HCT116 (cell line): ENCODE measurements at regions not wholly inside any gene's neighbourhood (a gene's known extent, or its start where the extent isn't known, plus 50 kb on each side); places are given as distances from the start of the nearest gene placed in this dataset.

Experiments used
- ATAC-seq: fragments of 200-7000 bp; cut with Tn5 transposase; 2 replicates; pipeline ENCODE4 v1.9.1; 2020; ENCODE audit warnings: mild to moderate bottlenecking, moderate library complexity
- BruUV-seq: library from RNA; stranded (reverse); fragments of 400-500 nt; replicated peaks from 2 replicates; lab custom pipeline; 2021; lab: Mats Ljungman, UMichigan
- CTCF ChIA-PET: fragments of 300-600 bp; sonication (Branson Sonifier 250); formaldehyde crosslinking; loops from one replicate; lab custom pipeline; 2021; ENCODE audit warnings: antibody characterized with exemption; lab: Charles Lee
- POLR2A ChIA-PET: fragments of 300-600, 350-600 bp; sonication (Branson Sonifier 250); formaldehyde crosslinking; loops from one replicate; lab custom pipeline; 2021; ENCODE audit warnings: antibody characterized with exemption; lab: Charles Lee
- RAD21 ChIA-PET, 2 experiments: fragments of 300-600 bp; sonication (Branson Sonifier 250); formaldehyde crosslinking; loops; one replicate each; lab custom pipeline; 2023; ENCODE audit warnings: low total read pairs in 2 of 2; ENCODE audit not compliant: uncharacterized antibody in 2 of 2, unreplicated experiment in 2 of 2, low non-redundant PET in 1 of 2; lab: Charles Lee
- DNase-seq: peaks from one replicate; pipeline ENCODE4 v3.0.0-alpha.2; 2010; ENCODE audit warnings: low read depth, low spot score
- H2AFZ ChIP-seq: fragments of 200-600 bp; shearing (Covaris generic), sonication (generic); 2 replicates; pipeline ENCODE4 v1.6.1; 2017; ENCODE audit warnings: low read depth, mixed run types, mixed read lengths, antibody characterized with exemption, low read length; ENCODE audit not compliant: poor library complexity, severe bottlenecking
- H3K27ac ChIP-seq: 2 replicates; pipeline ENCODE4 v1.5.1; 2012; ENCODE audit warnings: low read depth, low read length
- H3K27me3 ChIP-seq: fragments of 200-600 bp; sonication (generic); 2 replicates; pipeline ENCODE4 v1.6.1; 2016; ENCODE audit warnings: mixed run types, low read length, mixed read lengths; ENCODE audit not compliant: insufficient read depth
- H3K36me3 ChIP-seq, 2 experiments: fragments of 200-500 bp in 1 of 2; fragments of 200-600 bp in 1 of 2; sonication (Bioruptor generic) in 1 of 2; sonication (generic) in 1 of 2; 2 replicates each; pipeline versions ENCODE4 v1.5.1 to v1.6.1; 2014 to 2016; ENCODE audit warnings: low read length in 2 of 2, inconsistent platforms in 1 of 2, mixed read lengths in 1 of 2, mixed run types in 1 of 2; ENCODE audit not compliant: insufficient read depth in 2 of 2, control insufficient read depth in 1 of 2
- H3K4me1 ChIP-seq, 2 experiments: fragments of 200-600 bp in 1 of 2; sonication (generic) in 1 of 2; 2 replicates each; pipeline versions ENCODE4 v1.5.1 to v1.6.1; 2012 to 2017; ENCODE audit warnings: low read length in 2 of 2, inconsistent platforms in 1 of 2, mild to moderate bottlenecking in 1 of 2, mixed read lengths in 1 of 2, mixed run types in 1 of 2, moderate library complexity in 1 of 2; ENCODE audit not compliant: insufficient read depth in 2 of 2, control insufficient read depth in 1 of 2
- H3K4me2 ChIP-seq: fragments of 200-600 bp; sonication (generic); 2 replicates; pipeline ENCODE4 v1.6.1; 2017; ENCODE audit warnings: mixed run types, low read length, mixed read lengths
- H3K4me3 ChIP-seq, 2 experiments: fragments of 200-600 bp in 1 of 2; sonication (generic) in 1 of 2; replicated peaks in 1 of 2; 2 replicates each; pipeline ENCODE4 v1.5.1; 2011 to 2016; ENCODE audit warnings: low read length in 2 of 2, control low read depth in 1 of 2, low read depth in 1 of 2, mild to moderate bottlenecking in 1 of 2, mixed read lengths in 1 of 2, mixed run types in 1 of 2
- H3K79me2 ChIP-seq: fragments of 200-600 bp; sonication (generic); 2 replicates; pipeline ENCODE4 v1.6.1; 2017; ENCODE audit warnings: mild to moderate bottlenecking, mixed run types, low read length, moderate library complexity, mixed read lengths; ENCODE audit not compliant: insufficient read depth
- H3K9ac ChIP-seq: fragments of 200-600 bp; sonication (generic); 2 replicates; pipeline ENCODE4 v1.6.1; 2016; ENCODE audit warnings: low read length, mixed read lengths
- H3K9me2 ChIP-seq: fragments of 200-600 bp; sonication (generic), shearing (Covaris generic); 2 replicates; pipeline ENCODE4 v1.6.1; 2017; ENCODE audit warnings: mixed run types, mild to moderate bottlenecking, moderate library complexity; ENCODE audit not compliant: insufficient read depth
- H3K9me3 ChIP-seq, 2 experiments: fragments of 200-500 bp in 1 of 2; fragments of 200-600 bp in 1 of 2; sonication (Bioruptor generic) in 1 of 2; sonication (generic) in 1 of 2; 2 replicates each; pipeline ENCODE4 v1.6.1; 2014 to 2017; ENCODE audit warnings: low read length in 2 of 2, mixed read lengths in 2 of 2, inconsistent platforms in 1 of 2, low read depth in 1 of 2, mild to moderate bottlenecking in 1 of 2, mixed run types in 1 of 2, moderate library complexity in 1 of 2; ENCODE audit not compliant: control insufficient read depth in 1 of 2, insufficient read depth in 1 of 2
- H4K20me1 ChIP-seq: fragments of 200-600 bp; sonication (generic), shearing (Covaris generic); 2 replicates; pipeline ENCODE4 v1.6.1; 2017; ENCODE audit warnings: mixed run types, mild to moderate bottlenecking, moderate library complexity; ENCODE audit not compliant: insufficient read depth
- CBX3 ChIP-seq: IDR thresholded peaks from 2 replicates; pipeline ENCODE4 v1.6.1; 2012; ENCODE audit warnings: low read depth
- CTCF ChIP-seq, 3 experiments: fragments of 200-600 bp in 1 of 3; sonication (generic) in 1 of 3; IDR thresholded peaks in 2 of 3; conservative IDR thresholded peaks in 1 of 3; 2 replicates each; pipeline ENCODE4 v1.5.1; 2012 to 2017; ENCODE audit warnings: low read depth in 2 of 3, low read length in 2 of 3, antibody characterized with exemption in 1 of 3, borderline replicate concordance in 1 of 3, control low read depth in 1 of 3, mild to moderate bottlenecking in 1 of 3, mixed read lengths in 1 of 3, mixed run types in 1 of 3, moderate library complexity in 1 of 3; ENCODE audit not compliant: insufficient read depth in 1 of 3
- ELF1 ChIP-seq: IDR thresholded peaks from 2 replicates; pipeline ENCODE4 v1.6.1; 2012; ENCODE audit warnings: low read depth, borderline replicate concordance
- EZH2 ChIP-seq: fragments of 200-600 bp; sonication (generic); IDR thresholded peaks from 2 replicates; pipeline ENCODE4 v1.6.1; 2017; ENCODE audit warnings: antibody characterized with exemption, mixed run types
- EZH2phosphoT487 ChIP-seq: fragments of 200-600 bp; IDR thresholded peaks from 2 replicates; pipeline ENCODE4 v1.6.1; 2018; ENCODE audit warnings: antibody characterized with exemption, borderline replicate concordance
- JUND ChIP-seq: IDR thresholded peaks from 2 replicates; pipeline ENCODE4 v1.6.1; 2012
- MAX ChIP-seq: IDR thresholded peaks from 2 replicates; pipeline ENCODE4 v1.6.1; 2012
- SIN3A ChIP-seq: IDR thresholded peaks from 2 replicates; pipeline ENCODE4 v1.6.1; 2012; ENCODE audit warnings: low read depth
- SP1 ChIP-seq: IDR thresholded peaks from 2 replicates; pipeline ENCODE4 v1.6.1; 2012; ENCODE audit warnings: low read depth
- SRF ChIP-seq: IDR thresholded peaks from 2 replicates; pipeline ENCODE4 v1.6.1; 2012; ENCODE audit warnings: low read depth
- ZBTB33 ChIP-seq: IDR thresholded peaks from 2 replicates; pipeline ENCODE4 v1.6.1; 2011; ENCODE audit warnings: mild to moderate bottlenecking, low read length, moderate library complexity; ENCODE audit not compliant: insufficient replicate concordance; ENCODE audit errors: extremely low read depth
- ZNF274 ChIP-seq: fragments of 200-500 bp; sonication (Bioruptor generic); IDR thresholded peaks from 2 replicates; pipeline ENCODE4 v1.6.1; 2014; ENCODE audit warnings: mild to moderate bottlenecking, low read depth, low read length, inconsistent platforms
- intact Hi-C: fragments of 100-400 bp; cut with micrococcal nuclease; formaldehyde crosslinking; loops from 2 replicates; pipeline ENCODE4 v1.10.0; 2022

GRCh38 chr6:6870921-6871320 is 236.8 kb upstream of the RREB1 start:
- Histone ChIP-seq H3K27me3 (no peaks in the 10 kb centered on the region), H3K4me2 (no peak overlapping the region), H3K9me3 (peaks cover 0 to 3% of the 10 kb centered on the region in 2 experiments; a peak in 1 of 4 replicates), H3K4me3 (no peak overlapping the region), H4K20me1 (no peaks in the 10 kb centered on the region), H3K27ac (no peak overlapping the region), H3K79me2 (no peaks in the 10 kb centered on the region), H2AFZ (no peak overlapping the region), H3K4me1 (peaks cover 0 to 8% of the 10 kb centered on the region in 2 experiments; a peak in 3 of 4 replicates), H3K9ac (no peak overlapping the region), H3K36me3 (no peaks in the 10 kb centered on the region), H3K9me2 (no peaks in the 10 kb centered on the region)
- CTCF ChIA-PET = no interaction called here
- RAD21 ChIA-PET = no interaction called here
- no TSS peak for BruUV-seq
- TF ChIP-seq EZH2phosphoT487 (no peak), ZBTB33 (no peak), CTCF (IDR thresholded peaks at IDR 0.05 in 2 of 3, conservative IDR thresholded peaks at IDR 0.05 in 1 of 3; ENCODE audit: borderline replicate concordance in 1 of 3, insufficient read depth in 1 of 3, low read depth in 2 of 3, low read length in 2 of 3) (no peak), JUND (no peak), SP1 (no peak), ELF1 (no peak), MAX (no peak), SRF (no peak), EZH2 (no peak), ZNF274 (no peak), CBX3 (no peak), SIN3A (no peak)
- DNase-seq = no peak
- intact Hi-C loops = no loop called here
- no peak for ATAC-seq
- POLR2A ChIA-PET = no interaction called here
